Endothelial cell of umbilical vein (primary cell): ENCODE measurements at regions not wholly inside any gene's neighbourhood (a gene's known extent, or its start where the extent isn't known, plus 50 kb on each side); places are given as distances from the start of the nearest gene placed in this dataset.

Experiments
- BruUV-seq: library from RNA; stranded (reverse); fragments of 400-500 nt; replicated peaks from 2 replicates; lab custom pipeline; 2021; lab: Mats Ljungman, UMichigan
- CTCF ChIA-PET: fragments of 300-600, 350-600 bp; sonication (Branson Sonifier 250); formaldehyde crosslinking; loops from one replicate; lab custom pipeline; 2021; ENCODE audit warnings: antibody characterized with exemption, inconsistent platforms; lab: Charles Lee
- POLR2A ChIA-PET: fragments of 300-600, 350-600 bp; sonication (Branson Sonifier 250); formaldehyde crosslinking; loops from one replicate; lab custom pipeline; 2021; ENCODE audit warnings: antibody characterized with exemption, inconsistent platforms; lab: Charles Lee
- DNase-seq: peaks from one replicate; pipeline ENCODE4 v3.0.0-alpha.2; 2011; ENCODE audit warnings: low read depth, low spot score
- FAIRE-seq: peaks from 2 replicates; lab custom pipeline; 2011; peaks lifted over from hg19 to GRCh38; lab: Jason Lieb, UNC
- H2AFZ ChIP-seq: 2 replicates; pipeline ENCODE4 v1.6.0; 2012; ENCODE audit warnings: low read depth, low read length, control low read depth, inconsistent platforms
- H3K27ac ChIP-seq: 2 replicates; pipeline ENCODE4 v1.5.1; 2011; ENCODE audit warnings: low read depth, mild to moderate bottlenecking, control low read depth, low read length, moderate library complexity; ENCODE audit not compliant: insufficient read depth
- H3K27me3 ChIP-seq, 2 experiments: 2 replicates each; pipeline versions ENCODE4 v1.6.0 to v1.6.1; 2011; ENCODE audit warnings: low read length in 2 of 2, mixed read lengths in 1 of 2; ENCODE audit not compliant: control insufficient read depth in 2 of 2, insufficient read depth in 2 of 2
- H3K36me3 ChIP-seq, 2 experiments: 2 replicates in 1 of 2; 3 replicates in 1 of 2; pipeline ENCODE4 v1.5.1; 2011; ENCODE audit warnings: low read length in 2 of 2, mild to moderate bottlenecking in 1 of 2, moderate library complexity in 1 of 2; ENCODE audit not compliant: control insufficient read depth in 2 of 2, insufficient read depth in 2 of 2; ENCODE audit errors: extremely low read depth in 1 of 2
- H3K4me1 ChIP-seq: 3 replicates; pipeline ENCODE4 v1.5.1; 2011; ENCODE audit warnings: mild to moderate bottlenecking, low read length; ENCODE audit not compliant: control insufficient read depth, insufficient read depth; ENCODE audit errors: extremely low read depth
- H3K4me2 ChIP-seq: 2 replicates; pipeline ENCODE4 v1.6.1; 2011; ENCODE audit warnings: low read length, control low read depth, mixed read lengths; ENCODE audit not compliant: insufficient read depth
- H3K4me3 ChIP-seq, 3 experiments: fragments of 200-600 bp in 1 of 3; sonication (generic), shearing (Covaris generic) in 1 of 3; replicated peaks in 1 of 3; 2 replicates each; pipeline ENCODE4 v1.5.1; 2011 to 2016; ENCODE audit warnings: control low read depth in 3 of 3, low read length in 3 of 3, mild to moderate bottlenecking in 2 of 3, inconsistent platforms in 1 of 3, low read depth in 1 of 3, moderate library complexity in 1 of 3; ENCODE audit not compliant: insufficient read depth in 1 of 3
- H3K79me2 ChIP-seq: 2 replicates; pipeline ENCODE4 v1.6.0; 2012; ENCODE audit warnings: low read length, inconsistent platforms; ENCODE audit not compliant: control insufficient read depth, insufficient read depth
- H3K9ac ChIP-seq: replicated peaks from 2 replicates; pipeline ENCODE3; 2011; ENCODE audit warnings: low read length, control low read depth; ENCODE audit not compliant: insufficient read depth; ENCODE audit errors: extremely low read depth
- H3K9me1 ChIP-seq: replicated peaks from 3 replicates; pipeline ENCODE4 v1.6.0; 2011; ENCODE audit warnings: mild to moderate bottlenecking, low read length; ENCODE audit not compliant: control insufficient read depth, insufficient read depth; ENCODE audit errors: extremely low read depth
- H3K9me3 ChIP-seq: replicated peaks from 2 replicates; pipeline ENCODE4 v1.5.1; 2012; ENCODE audit warnings: low read length, inconsistent platforms; ENCODE audit not compliant: control insufficient read depth, insufficient read depth
- H4K20me1 ChIP-seq: replicated peaks from 2 replicates; pipeline ENCODE3; 2011; ENCODE audit warnings: mild to moderate bottlenecking, low read length; ENCODE audit not compliant: control insufficient read depth, insufficient read depth; ENCODE audit errors: extremely low read depth
- CTCF ChIP-seq, 2 donors: IDR thresholded peaks; 1 replicate in 1 of 2; 2 replicates in 1 of 2; pipeline ENCODE4 v1.5.1; 2011; ENCODE audit warnings: low read length in 2 of 2, mild to moderate bottlenecking in 2 of 2, moderate library complexity in 2 of 2, control low read depth in 1 of 2, inconsistent platforms in 1 of 2, low read depth in 1 of 2; ENCODE audit not compliant: insufficient read depth in 1 of 2; ENCODE audit errors: extremely low read depth in 1 of 2
- EZH2 ChIP-seq: IDR thresholded peaks from 2 replicates; pipeline ENCODE4 v1.6.1; 2012; ENCODE audit warnings: borderline replicate concordance, low read depth, mild to moderate bottlenecking, moderate library complexity, low read length, inconsistent platforms; ENCODE audit not compliant: severe bottlenecking
- FOS ChIP-seq: IDR thresholded peaks from 2 replicates; pipeline ENCODE4 v1.6.1; 2011; ENCODE audit warnings: mild to moderate bottlenecking, low read length, moderate library complexity, borderline replicate concordance; ENCODE audit not compliant: insufficient read depth
- GATA2 ChIP-seq: IDR thresholded peaks from 2 replicates; pipeline ENCODE4 v1.7.0; 2011; ENCODE audit warnings: low read depth, mild to moderate bottlenecking, moderate library complexity, mixed read lengths, low read length; ENCODE audit not compliant: insufficient read length, insufficient read depth
- JUN ChIP-seq: IDR thresholded peaks from 2 replicates; pipeline ENCODE4 v1.6.1; 2011; ENCODE audit warnings: borderline replicate concordance, low read depth; ENCODE audit not compliant: insufficient read length, insufficient read depth
- MYC ChIP-seq: IDR thresholded peaks from one replicate; pipeline ENCODE4 v1.6.1; 2011; ENCODE audit warnings: mild to moderate bottlenecking, low read depth, low read length
- POLR2A ChIP-seq: IDR thresholded peaks from 2 replicates; pipeline ENCODE4 v1.6.1; 2012; ENCODE audit warnings: low read depth, mild to moderate bottlenecking, control low read depth, low read length
- POLR2AphosphoS5 ChIP-seq: IDR thresholded peaks from 2 replicates; pipeline ENCODE4 v1.6.1; 2012; ENCODE audit warnings: low read depth, mild to moderate bottlenecking, control low read depth, low read length, moderate library complexity; ENCODE audit not compliant: insufficient read depth
- dilution Hi-C: fragments of 300-500 bp; cut with MboI; formaldehyde crosslinking; loops from one replicate; pipeline ENCODE4 v1.15.0; 2019; ENCODE audit warnings: low sequenced_read_pairs; ENCODE audit not compliant: extremely low pct_ligation_motif_present
- intact Hi-C: fragments of 100-400 bp; cut with micrococcal nuclease; formaldehyde crosslinking; loops from one replicate; pipeline ENCODE4 v1.10.0; 2022
- TF ChIP-seq, protein P1 (sequence below): IDR thresholded peaks from 2 replicates; pipeline ENCODE4 v1.6.1; 2011; ENCODE audit not compliant: insufficient read depth, insufficient read length

GRCh38 chr22:22706253-22706915, 62.0 kb downstream of the GGTLC2 start:
- TF ChIP-seq CTCF (IDR thresholded peaks at IDR 0.05; ENCODE audit: extremely low read depth in 1 of 2, insufficient read depth in 1 of 2, low read depth in 1 of 2, low read length in 2 of 2) (no peak), POLR2A (no peak), POLR2AphosphoS5 (no peak), GATA2 (no peak), FOS (no peak), JUN (no peak), EZH2 (no peak), MYC (no peak)
- TF ChIP-seq, protein P1, sequence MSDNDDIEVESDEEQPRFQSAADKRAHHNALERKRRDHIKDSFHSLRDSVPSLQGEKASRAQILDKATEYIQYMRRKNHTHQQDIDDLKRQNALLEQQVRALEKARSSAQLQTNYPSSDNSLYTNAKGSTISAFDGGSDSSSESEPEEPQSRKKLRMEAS: no peak
- dilution Hi-C loops: no loop called here
- no peaks in the 10 kb centered on the region for H4K20me1 ChIP-seq
- no peaks in the 10 kb centered on the region for H3K79me2 ChIP-seq
- BruUV-seq: no TSS peak
- DNase-seq: no peak
- no peak overlapping the region for H3K4me2 ChIP-seq
- no peaks in the 10 kb centered on the region for H3K27me3 ChIP-seq
- no peak overlapping the region for H2AFZ ChIP-seq
- intact Hi-C loops: no loop called here
- no peak overlapping the region for H3K4me3 ChIP-seq
- no peak overlapping the region for H3K27ac ChIP-seq
- ChIA-PET POLR2A (no interaction called here), CTCF (interaction anchor here (0.7 to 1.8 kb wide), 5 partner anchors 13 to 130 kb away, joined by 3 to 5 read pairs (median 3); no protein-coding TSS in a partner anchor)
- no peaks in the 10 kb centered on the region for H3K36me3 ChIP-seq
- FAIRE-seq: no peak
- H3K4me1 ChIP-seq: no peaks in the 10 kb centered on the region
- H3K9me1 ChIP-seq: no peaks in the 10 kb centered on the region
- H3K9me3 ChIP-seq: no peaks in the 10 kb centered on the region
- H3K9ac ChIP-seq: no peak overlapping the region
